Trophoblast cell (in vitro differentiated cells and primary cell): ENCODE measurements at regions not wholly inside any gene's neighbourhood (a gene's known extent, or its start where the extent isn't known, plus 50 kb on each side); places are given as distances from the start of the nearest gene placed in this dataset.

Source experiments
- DNase-seq, 2 donors: peaks; one replicate each; pipeline ENCODE4 v3.0.0-alpha.2; 2016
- H2AFZ ChIP-seq: 2 replicates; pipeline ENCODE4 v1.6.1; 2013; ENCODE audit warnings: low read length, moderate library complexity, mild to moderate bottlenecking; ENCODE audit not compliant: insufficient read depth, poor library complexity
- H2AK5ac ChIP-seq: 2 replicates; pipeline ENCODE4 v1.6.1; 2013; ENCODE audit warnings: mild to moderate bottlenecking, low read length
- H2BK120ac ChIP-seq: 2 replicates; pipeline ENCODE4 v1.6.1; 2013; ENCODE audit warnings: low read length, mild to moderate bottlenecking, moderate library complexity; ENCODE audit not compliant: insufficient read depth, poor library complexity
- H2BK12ac ChIP-seq: 2 replicates; pipeline ENCODE4 v1.6.1; 2013; ENCODE audit warnings: mild to moderate bottlenecking, low read length, moderate library complexity
- H2BK5ac ChIP-seq: 2 replicates; pipeline ENCODE4 v1.6.1; 2013; ENCODE audit warnings: low read length, low read depth, moderate library complexity, mild to moderate bottlenecking; ENCODE audit not compliant: poor library complexity
- H3K14ac ChIP-seq: 2 replicates; pipeline ENCODE4 v1.6.1; 2013; ENCODE audit warnings: mild to moderate bottlenecking, low read length
- H3K18ac ChIP-seq: 2 replicates; pipeline ENCODE4 v1.6.1; 2013; ENCODE audit warnings: mild to moderate bottlenecking, low read length
- H3K23ac ChIP-seq: 2 replicates; pipeline ENCODE4 v1.6.1; 2013; ENCODE audit warnings: low read length
- H3K27ac ChIP-seq: 2 replicates; pipeline ENCODE4 v1.5.1; 2013; ENCODE audit warnings: low read depth, mild to moderate bottlenecking, inconsistent platforms, low read length, moderate library complexity
- H3K27me3 ChIP-seq: 2 replicates; pipeline ENCODE4 v1.6.1; 2013; ENCODE audit warnings: inconsistent platforms, mild to moderate bottlenecking, low read length, moderate library complexity; ENCODE audit not compliant: insufficient read depth
- H3K36me3 ChIP-seq, 2 experiments: 1 replicate in 1 of 2; 2 replicates in 1 of 2; pipeline ENCODE4 v1.6.1; 2013; ENCODE audit warnings: low read length in 2 of 2, mild to moderate bottlenecking in 2 of 2, moderate library complexity in 1 of 2; ENCODE audit not compliant: insufficient read depth in 2 of 2, control insufficient read depth in 1 of 2
- H3K4ac ChIP-seq: 2 replicates; pipeline ENCODE4 v1.6.1; 2013; ENCODE audit warnings: low read depth, mild to moderate bottlenecking, low read length, moderate library complexity
- H3K4me1 ChIP-seq, 2 experiments: 1 replicate in 1 of 2; 2 replicates in 1 of 2; pipeline ENCODE4 v1.6.1; 2013; ENCODE audit warnings: low read length in 2 of 2, mild to moderate bottlenecking in 2 of 2, moderate library complexity in 1 of 2; ENCODE audit not compliant: insufficient read depth in 2 of 2, control insufficient read depth in 1 of 2
- H3K4me2 ChIP-seq: 2 replicates; pipeline ENCODE4 v1.6.1; 2013; ENCODE audit warnings: inconsistent platforms, mild to moderate bottlenecking, low read length, moderate library complexity
- H3K4me3 ChIP-seq: 2 replicates; pipeline ENCODE4 v1.5.1; 2013; ENCODE audit warnings: mild to moderate bottlenecking, low read depth, low read length, inconsistent platforms
- H3K79me1 ChIP-seq: one replicate; pipeline ENCODE4 v1.6.1; 2013; ENCODE audit warnings: low read length
- H3K79me2 ChIP-seq: 2 replicates; pipeline ENCODE4 v1.6.1; 2013; ENCODE audit warnings: low read length, mild to moderate bottlenecking; ENCODE audit not compliant: control insufficient read depth, insufficient read depth, poor library complexity
- H3K9ac ChIP-seq: 2 replicates; pipeline ENCODE4 v1.6.1; 2013; ENCODE audit warnings: mild to moderate bottlenecking, low read length
- H3K9me3 ChIP-seq: 2 replicates; pipeline ENCODE4 v1.6.1; 2013; ENCODE audit warnings: low read depth, mild to moderate bottlenecking, control low read depth, inconsistent platforms, low read length; ENCODE audit not compliant: insufficient read depth
- H4K12ac ChIP-seq: 2 replicates; pipeline ENCODE4 v1.6.1; 2013; ENCODE audit warnings: low read depth, mild to moderate bottlenecking, low read length, moderate library complexity
- H4K8ac ChIP-seq: 2 replicates; pipeline ENCODE4 v1.6.1; 2013; ENCODE audit warnings: low read depth, mild to moderate bottlenecking, low read length, moderate library complexity
- H4K91ac ChIP-seq: one replicate; pipeline ENCODE4 v1.6.1; 2013; ENCODE audit warnings: low read depth, mild to moderate bottlenecking, low read length, moderate library complexity
- WGBS: extraction: QIAGEN DNeasy Blood & Tissue Kit; methylation state at CpG from one replicate; pipeline ENCODE4 v1.1.7; 2013; ENCODE audit warnings: missing lambda C conversion rate; ENCODE audit not compliant: insufficient read length, insufficient coverage; ENCODE audit errors: extremely low coverage; 5-methylcytosine and 5-hydroxymethylcytosine counted together

- no peak overlapping the region for H2AK5ac ChIP-seq
- H3K36me3 ChIP-seq = no peaks in the 10 kb centered on the region
- no peaks in the 10 kb centered on the region for H3K9me3 ChIP-seq
- no peak overlapping the region for H3K4me2 ChIP-seq
- H3K79me2 ChIP-seq = no peaks in the 10 kb centered on the region
- H2BK5ac ChIP-seq = no peak overlapping the region
- H3K4ac ChIP-seq = no peak overlapping the region
- DNase-seq = no peak
- no peaks in the 10 kb centered on the region for H3K79me1 ChIP-seq
- H2BK12ac ChIP-seq = no peak overlapping the region
- no peak overlapping the region for H3K23ac ChIP-seq
- H3K9ac ChIP-seq = no peak overlapping the region
- no CpG with 5 or more reads among the region's 2 CpGs for WGBS
- H4K8ac ChIP-seq = no peak overlapping the region
- H3K27me3 ChIP-seq = no peaks in the 10 kb centered on the region
- H2AFZ ChIP-seq = no peak overlapping the region
- no peak overlapping the region for H4K91ac ChIP-seq
- H4K12ac ChIP-seq = no peak overlapping the region
- H3K14ac ChIP-seq = no peak overlapping the region
- no peak overlapping the region for H3K27ac ChIP-seq
- H3K4me3 ChIP-seq = no peak overlapping the region
- H2BK120ac ChIP-seq = no peak overlapping the region
- H3K4me1 ChIP-seq = no peaks in the 10 kb centered on the region
- H3K18ac ChIP-seq = no peak overlapping the region
Observed at GRCh38 chr7:116324582-116324981, 114.2 kb downstream of the TES start.

GRCh38 chr7:116325517-116325916 lies 115.2 kb downstream of the TES start:
- Histone ChIP-seq H3K4ac (no peak overlapping the region), H3K4me1 (no peaks in the 10 kb centered on the region), H3K23ac (no peak overlapping the region), H3K27me3 (no peaks in the 10 kb centered on the region), H4K91ac (no peak overlapping the region), H3K36me3 (no peaks in the 10 kb centered on the region), H2AFZ (no peak overlapping the region), H4K8ac (no peak overlapping the region), H3K79me1 (no peaks in the 10 kb centered on the region), H2BK12ac (no peak overlapping the region), H3K79me2 (no peaks in the 10 kb centered on the region), H2BK120ac (no peak overlapping the region), H3K4me2 (no peak overlapping the region), H2BK5ac (no peak overlapping the region), H3K9me3 (no peaks in the 10 kb centered on the region), H3K27ac (no peak overlapping the region), H4K12ac (no peak overlapping the region), H2AK5ac (no peak overlapping the region), H3K4me3 (no peak overlapping the region), H3K9ac (no peak overlapping the region), H3K18ac (no peak overlapping the region), H3K14ac (no peak overlapping the region)
- WGBS = no CpG with 5 or more reads among the region's 3 CpGs
- peak in 1 of 2 donors; percentile 38 for DNase-seq

GRCh38 chr7:116327135-116327534 lies 116.8 kb downstream of the TES start:
- Histone ChIP-seq H3K9me3 (no peaks in the 10 kb centered on the region), H3K27me3 (no peaks in the 10 kb centered on the region), H2BK12ac (no peak overlapping the region), H2BK5ac (no peak overlapping the region), H3K27ac (no peak overlapping the region), H3K4me1 (no peaks in the 10 kb centered on the region), H2AFZ (no peak overlapping the region), H4K91ac (no peak overlapping the region), H4K8ac (no peak overlapping the region), H3K23ac (no peak overlapping the region), H3K18ac (no peak overlapping the region), H3K4me2 (no peak overlapping the region), H3K36me3 (no peaks in the 10 kb centered on the region), H3K4ac (no peak overlapping the region), H3K79me2 (no peaks in the 10 kb centered on the region), H3K9ac (no peak overlapping the region), H2AK5ac (no peak overlapping the region), H3K4me3 (no peak overlapping the region), H3K79me1 (no peaks in the 10 kb centered on the region), H3K14ac (no peak overlapping the region), H2BK120ac (no peak overlapping the region), H4K12ac (no peak overlapping the region)
- no peak for DNase-seq
- no CpG with 5 or more reads among the region's 4 CpGs for WGBS

GRCh38 chr7:116327752-116328151 lies 117.4 kb downstream of the TES start:
- no peak overlapping the region for H3K27ac ChIP-seq
- H3K79me2 ChIP-seq = no peaks in the 10 kb centered on the region
- no peaks in the 10 kb centered on the region for H3K36me3 ChIP-seq
- no peak overlapping the region for H4K91ac ChIP-seq
- H3K4me2 ChIP-seq = no peak overlapping the region
- H2AFZ ChIP-seq = no peak overlapping the region
- no peak overlapping the region for H2AK5ac ChIP-seq
- no peaks in the 10 kb centered on the region for H3K27me3 ChIP-seq
- H3K4ac ChIP-seq = no peak overlapping the region
- H4K8ac ChIP-seq = no peak overlapping the region
- peak; percentile 62 to 74 for DNase-seq
- H3K9me3 ChIP-seq = no peaks in the 10 kb centered on the region
- H4K12ac ChIP-seq = no peak overlapping the region
- H3K4me1 ChIP-seq = no peaks in the 10 kb centered on the region
- H3K23ac ChIP-seq = no peak overlapping the region
- WGBS = no CpG with 5 or more reads among the region's 7 CpGs
- no peak overlapping the region for H3K4me3 ChIP-seq
- no peak overlapping the region for H3K14ac ChIP-seq
- H3K79me1 ChIP-seq = no peaks in the 10 kb centered on the region
- H2BK5ac ChIP-seq = no peak overlapping the region
- no peak overlapping the region for H3K9ac ChIP-seq
- no peak overlapping the region for H2BK120ac ChIP-seq
- no peak overlapping the region for H2BK12ac ChIP-seq
- H3K18ac ChIP-seq = no peak overlapping the region
